ENCODE measurements at regions not wholly inside any gene's neighbourhood (a gene's known extent, or its start where the extent isn't known, plus 50 kb on each side); places are given as distances from the start of the nearest gene placed in this dataset.
"Not testable (repeated sequence)": the region's sequence is repeated elsewhere in the genome, so short reads cannot be mapped to it uniquely, and the experiment has no call there.

GRCh38 chr12:87671757-87672156 lies 357.4 kb downstream of the C12orf50 start:
- DNase-seq, result no peak

DNA sequence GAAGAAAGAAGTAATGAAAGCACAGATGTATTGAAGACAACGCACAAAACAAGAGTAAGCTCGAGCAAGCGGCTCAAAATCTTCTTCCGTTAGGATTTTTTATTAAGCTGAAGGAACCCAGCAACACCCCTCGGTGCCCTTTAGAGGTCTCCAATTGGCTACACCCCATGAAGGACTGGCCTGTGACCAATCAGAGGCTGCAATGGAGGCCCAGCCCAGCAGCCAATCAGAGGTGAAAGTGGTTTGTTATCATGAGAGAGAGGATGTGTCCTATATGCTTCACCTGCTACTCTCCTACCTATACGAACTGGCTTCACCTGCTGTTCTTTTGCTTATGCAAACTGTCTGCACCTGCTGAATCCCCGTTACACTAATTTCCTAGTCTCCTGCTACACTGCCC lies 358.8 kb downstream of the C12orf50 start:
- DNase-seq, result no peak

DNA sequence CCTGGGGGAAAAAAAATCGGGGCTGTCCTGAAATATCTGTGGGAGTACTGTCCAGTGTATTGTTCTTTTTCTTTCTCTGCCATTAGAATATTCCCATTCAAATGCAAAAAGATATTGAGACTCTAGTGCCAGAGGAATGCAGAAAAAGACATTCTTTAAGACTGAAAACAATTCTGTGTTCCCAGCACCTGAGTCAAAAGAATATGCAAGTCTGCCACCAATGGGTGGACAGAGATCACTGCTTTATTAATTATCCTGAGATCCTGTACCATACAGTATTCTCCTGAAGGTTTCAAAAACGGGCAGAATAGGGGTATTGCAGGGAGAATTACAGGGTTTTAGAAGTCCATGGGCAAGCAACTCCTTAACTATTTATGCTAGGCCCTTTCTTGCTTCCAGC lies 361.8 kb downstream of the C12orf50 start:
- DNase-seq, result no peak

GRCh38 chr12:87661786-87662377 lies 367.3 kb downstream of the C12orf50 start:
- DNase-seq, result no peak

DNA sequence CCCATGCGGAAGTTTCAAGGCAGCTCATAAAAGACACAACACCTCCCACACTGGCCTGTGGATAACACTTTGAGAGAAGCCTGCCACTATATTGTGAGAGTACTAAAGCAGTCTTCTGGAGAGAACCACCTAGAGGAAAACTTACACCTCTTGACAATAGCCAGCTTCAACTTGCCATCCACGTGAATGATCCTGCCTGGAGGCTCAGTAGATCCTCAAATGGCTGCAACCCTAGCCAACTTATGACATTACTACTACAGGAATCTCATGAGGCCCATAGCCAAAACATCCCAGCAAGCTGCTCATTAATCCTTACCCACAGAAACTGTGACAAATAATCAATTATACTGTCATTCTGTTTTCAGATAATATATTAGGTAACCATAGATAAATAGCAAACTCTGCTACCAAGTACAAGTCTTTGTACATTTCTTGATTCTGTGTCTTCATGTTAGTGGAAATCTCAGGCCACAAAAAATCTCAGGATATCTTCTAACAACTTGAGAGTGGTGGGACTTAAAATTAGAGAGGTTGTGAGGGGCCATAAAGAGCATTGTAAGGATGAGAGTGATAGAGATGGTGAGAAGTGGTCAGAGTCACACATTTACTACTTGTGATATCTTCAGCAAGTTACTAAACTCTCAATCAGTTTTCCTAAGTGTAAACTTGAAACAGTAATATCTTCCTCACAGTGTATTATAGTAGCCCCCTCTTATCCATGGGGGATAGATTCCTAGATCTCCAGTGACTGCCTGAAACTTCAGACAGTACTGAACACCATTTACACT lies 368.0 kb downstream of the C12orf50 start:
- no peak for DNase-seq

GRCh38 chr12:87660291-87660690 lies 368.9 kb downstream of the C12orf50 start:
- no peak for DNase-seq

DNA sequence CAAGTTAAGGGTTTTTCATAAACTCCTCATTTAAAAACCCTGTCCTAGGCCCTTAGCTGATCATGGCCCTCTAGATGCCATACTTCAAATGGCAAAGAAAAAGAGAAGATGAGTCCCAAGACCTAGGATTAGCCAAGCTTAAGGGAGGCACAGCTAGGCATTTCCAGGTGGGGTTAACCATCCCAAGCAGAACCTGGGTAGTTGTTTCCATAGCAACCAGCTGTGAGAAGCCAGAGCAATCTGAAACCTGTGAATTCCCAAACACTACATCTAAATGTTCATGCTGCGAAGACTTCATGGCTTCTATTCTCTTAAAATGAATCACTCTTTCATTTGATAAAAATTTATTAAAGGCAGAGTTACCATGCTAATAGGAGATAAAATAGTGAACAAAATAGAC lies 372.9 kb downstream of the C12orf50 start:
- no peak for DNase-seq

- no peak for DNase-seq
These were observed 377.4 kb downstream of the C12orf50 start for GRCh38 chr12:87651670-87652425.

DNA sequence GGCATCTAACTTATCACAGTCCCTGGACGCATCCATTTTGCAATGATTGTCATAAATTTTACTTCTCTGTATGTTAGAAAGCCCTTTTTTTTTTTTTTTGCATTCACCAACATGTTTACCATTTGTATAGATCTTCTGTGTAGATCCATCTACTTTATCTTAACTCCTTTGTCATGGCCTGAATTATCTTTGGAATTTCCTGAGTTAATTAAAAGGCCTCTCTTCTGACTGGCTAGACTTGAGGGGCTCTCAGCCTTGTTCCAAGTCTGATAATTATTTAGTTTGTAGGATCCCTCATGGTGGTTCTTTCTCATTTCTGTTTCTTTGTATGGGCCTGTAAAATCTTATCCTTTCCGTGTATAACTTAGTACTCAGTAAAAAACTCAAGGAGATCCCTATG lies 387.0 kb downstream of the C12orf50 start:
- DNase-seq, result no peak

GRCh38 chr12:87618199-87618598 lies 411.0 kb downstream of the C12orf50 start:
- no peak for DNase-seq

- no peak for DNase-seq
These were observed 416.2 kb downstream of the C12orf50 start for GRCh38 chr12:87612996-87613395.

- DNase-seq, result no peak
These were observed 420.9 kb downstream of the C12orf50 start for GRCh38 chr12:87608321-87608720.

DNA sequence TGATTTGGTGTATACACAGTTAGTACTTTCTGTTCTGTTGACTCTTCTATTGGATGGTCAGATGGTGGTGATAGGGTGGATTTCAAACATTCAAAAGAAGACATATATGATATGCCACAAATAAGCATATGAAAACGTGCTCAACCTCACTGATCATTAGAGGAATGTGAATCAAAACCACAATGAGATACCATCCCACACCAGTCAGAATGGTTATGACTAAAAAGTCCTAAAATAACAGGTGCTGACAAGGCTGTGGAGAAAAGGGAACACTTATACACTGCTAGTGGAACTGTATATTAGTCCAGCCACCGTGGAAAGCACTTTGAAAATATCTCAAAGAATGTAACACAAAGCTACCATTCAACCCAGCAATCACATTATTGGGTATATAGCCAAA lies 425.5 kb downstream of the C12orf50 start:
- DNase-seq, result no peak

DNA sequence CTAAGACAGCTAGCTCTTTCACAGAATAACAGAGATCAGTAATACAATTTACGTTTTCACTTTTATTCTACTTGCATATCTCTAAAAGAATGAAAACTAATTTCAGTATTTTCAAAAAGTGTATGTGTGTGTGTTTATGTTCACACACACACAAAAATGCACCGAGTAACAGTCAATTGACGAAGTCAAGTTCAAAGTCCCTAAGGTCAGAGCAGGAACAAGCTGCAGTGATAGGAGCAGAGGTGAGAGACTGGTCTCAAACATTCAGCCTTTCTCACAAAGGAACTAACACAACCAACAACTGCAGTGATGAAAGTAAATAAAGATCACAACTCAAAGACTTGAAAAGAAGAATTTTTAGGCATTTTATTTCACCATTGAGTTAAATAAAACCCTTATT lies 429.7 kb downstream of the C12orf50 start:
- no peak for DNase-seq

- no peak for DNase-seq
These were observed 432.1 kb downstream of the C12orf50 start for GRCh38 chr12:87597114-87597513.

GRCh38 chr12:87596636-87597035 lies 432.6 kb downstream of the C12orf50 start:
- DNase-seq, result no peak

DNA sequence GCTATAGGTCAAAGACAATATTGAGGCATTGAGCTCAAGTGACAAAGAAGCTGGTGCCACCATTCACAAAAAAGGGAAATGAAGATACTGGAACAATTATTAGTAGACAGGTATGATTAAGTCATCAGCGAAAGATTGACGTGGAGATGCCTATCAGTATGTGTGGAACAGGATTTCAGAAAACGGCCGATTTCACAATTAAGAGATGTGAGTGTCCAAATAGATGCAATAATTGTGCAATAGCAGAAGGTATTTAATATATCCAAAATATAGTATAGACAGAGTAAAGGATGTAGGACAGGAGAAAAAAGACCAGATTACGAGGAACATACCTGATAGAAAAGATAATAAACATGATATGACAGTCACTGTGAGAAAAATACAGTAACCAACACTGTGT lies 433.1 kb downstream of the C12orf50 start:
- DNase-seq, result no peak

GRCh38 chr12:87585882-87586557 lies 443.2 kb downstream of the C12orf50 start:
- no peak for DNase-seq

DNA sequence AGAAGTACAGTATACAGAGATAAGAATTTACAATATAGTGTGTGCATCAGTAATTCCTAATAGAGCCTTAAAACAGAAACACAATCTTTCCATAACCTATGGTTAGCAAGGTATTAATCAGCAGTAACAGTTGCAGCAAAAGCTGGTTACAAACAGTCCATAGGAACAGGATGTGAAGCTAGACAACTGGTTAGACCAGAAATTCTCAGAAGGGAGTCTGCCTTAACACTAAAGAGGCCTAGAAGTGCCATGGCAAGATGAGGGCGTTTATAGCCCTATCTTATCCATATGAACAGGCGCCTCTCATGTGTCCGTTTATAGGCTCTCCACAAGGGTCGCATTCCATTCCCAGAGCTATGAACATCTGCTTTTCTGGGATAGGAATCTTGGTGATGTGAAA lies 450.1 kb downstream of the C12orf50 start:
- not testable (repeated sequence) for DNase-seq

DNA sequence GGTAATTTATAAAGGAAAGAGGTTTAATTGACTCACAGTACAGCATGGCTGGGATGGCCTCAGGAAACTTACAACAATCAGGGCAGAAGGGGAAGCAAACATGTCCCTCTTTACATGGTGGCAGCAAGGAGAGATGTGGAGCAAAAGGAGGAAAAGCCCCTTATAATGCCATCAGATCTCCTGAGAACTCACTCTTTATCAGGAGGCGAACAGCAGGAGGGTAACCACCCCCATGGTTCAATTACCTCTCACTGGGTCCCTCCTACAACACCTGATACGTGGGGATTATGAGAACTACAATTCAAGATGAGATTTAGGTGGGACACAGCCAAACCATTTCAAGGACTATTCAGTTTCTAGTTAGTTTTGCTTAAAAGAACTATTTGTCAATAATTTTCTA lies 453.3 kb downstream of the C12orf50 start:
- DNase-seq, result no peak

DNA sequence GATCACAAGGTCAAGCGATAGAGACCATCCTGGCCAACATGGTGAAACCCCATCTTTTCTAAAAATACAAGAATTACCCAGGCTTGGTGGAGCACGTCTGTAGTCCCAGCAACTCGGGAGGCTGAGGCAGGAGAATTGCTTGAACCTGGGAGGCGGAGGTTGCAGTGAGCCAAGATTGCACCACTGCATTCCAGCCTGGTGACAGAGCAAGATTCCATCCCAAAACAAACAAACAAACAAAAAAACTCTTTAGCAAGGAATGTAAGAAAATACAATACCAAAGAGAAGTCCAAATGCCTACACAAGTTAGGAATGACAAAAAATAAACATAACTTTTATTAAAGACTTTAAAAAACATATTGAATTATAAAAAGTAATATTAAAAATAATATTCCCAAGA lies 462.3 kb downstream of the C12orf50 start:
- not testable (repeated sequence) for DNase-seq

- DNase-seq, result no peak
These were observed 472.2 kb downstream of the C12orf50 start for GRCh38 chr12:87556985-87557384.

DNA sequence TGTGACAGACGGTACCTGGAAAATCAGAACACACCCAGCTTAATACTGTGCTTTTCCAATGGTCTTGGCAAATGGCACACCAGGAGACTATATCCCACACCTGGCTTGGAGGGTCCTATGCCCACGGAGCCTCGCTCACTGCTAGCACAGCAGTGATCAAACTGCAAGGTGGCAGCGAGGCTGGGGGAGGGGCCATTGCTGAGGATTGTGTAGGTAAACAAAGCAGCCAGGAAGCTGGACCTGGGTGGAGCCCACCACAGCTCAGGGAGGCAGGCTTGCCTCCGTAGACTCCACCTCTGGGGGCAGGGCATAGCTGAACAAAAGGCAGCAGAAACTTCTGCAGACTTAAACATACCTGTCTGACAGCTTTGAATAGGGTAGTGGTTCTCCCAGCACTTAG lies 498.0 kb downstream of the C12orf50 start:
- DNase-seq, result not testable (repeated sequence)
